Adrenal gland (tissue), 5 donors: ENCODE measurements at regions not wholly inside any gene's neighbourhood (a gene's known extent, or its start where the extent isn't known, plus 50 kb on each side); places are given as distances from the start of the nearest gene placed in this dataset.

Experiments
- POLR2A ChIP-seq, 2 donors: fragments of 450-650 bp; IDR thresholded peaks; one replicate each; pipeline ENCODE4 v1.6.1; 2017; ENCODE audit warnings: antibody characterized with exemption in 2 of 2, mild to moderate bottlenecking in 2 of 2, moderate library complexity in 1 of 2
- TF ChIP-seq, protein P1 (sequence below), 6 experiments: fragments of 450-650 bp in 4 of 6; fragments of 200-600 bp in 2 of 6; sonication (generic) in 1 of 6; IDR thresholded peaks; 1 replicate in 5 of 6; 2 replicates in 1 of 6; pipeline versions ENCODE4 v1.5.1 to v1.8.0; 2016 to 2021; ENCODE audit warnings: antibody characterized with exemption in 6 of 6, mild to moderate bottlenecking in 2 of 6, moderate library complexity in 1 of 6
- donor health status: DM: no; HTN: no; CAD: no.

GRCh38 chr1:111025109-111025508, 61.4 kb upstream of the LRIF1 start:
- TF ChIP-seq, protein P1, sequence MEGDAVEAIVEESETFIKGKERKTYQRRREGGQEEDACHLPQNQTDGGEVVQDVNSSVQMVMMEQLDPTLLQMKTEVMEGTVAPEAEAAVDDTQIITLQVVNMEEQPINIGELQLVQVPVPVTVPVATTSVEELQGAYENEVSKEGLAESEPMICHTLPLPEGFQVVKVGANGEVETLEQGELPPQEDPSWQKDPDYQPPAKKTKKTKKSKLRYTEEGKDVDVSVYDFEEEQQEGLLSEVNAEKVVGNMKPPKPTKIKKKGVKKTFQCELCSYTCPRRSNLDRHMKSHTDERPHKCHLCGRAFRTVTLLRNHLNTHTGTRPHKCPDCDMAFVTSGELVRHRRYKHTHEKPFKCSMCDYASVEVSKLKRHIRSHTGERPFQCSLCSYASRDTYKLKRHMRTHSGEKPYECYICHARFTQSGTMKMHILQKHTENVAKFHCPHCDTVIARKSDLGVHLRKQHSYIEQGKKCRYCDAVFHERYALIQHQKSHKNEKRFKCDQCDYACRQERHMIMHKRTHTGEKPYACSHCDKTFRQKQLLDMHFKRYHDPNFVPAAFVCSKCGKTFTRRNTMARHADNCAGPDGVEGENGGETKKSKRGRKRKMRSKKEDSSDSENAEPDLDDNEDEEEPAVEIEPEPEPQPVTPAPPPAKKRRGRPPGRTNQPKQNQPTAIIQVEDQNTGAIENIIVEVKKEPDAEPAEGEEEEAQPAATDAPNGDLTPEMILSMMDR (IDR thresholded peaks at IDR 0.05) = no peak
- TF ChIP-seq POLR2A (IDR thresholded peaks at IDR 0.05) = no peak
